ENCODE measurements at regions not wholly inside any gene's neighbourhood (a gene's known extent, or its start where the extent isn't known, plus 50 kb on each side); places are given as distances from the start of the nearest gene placed in this dataset.

DNA sequence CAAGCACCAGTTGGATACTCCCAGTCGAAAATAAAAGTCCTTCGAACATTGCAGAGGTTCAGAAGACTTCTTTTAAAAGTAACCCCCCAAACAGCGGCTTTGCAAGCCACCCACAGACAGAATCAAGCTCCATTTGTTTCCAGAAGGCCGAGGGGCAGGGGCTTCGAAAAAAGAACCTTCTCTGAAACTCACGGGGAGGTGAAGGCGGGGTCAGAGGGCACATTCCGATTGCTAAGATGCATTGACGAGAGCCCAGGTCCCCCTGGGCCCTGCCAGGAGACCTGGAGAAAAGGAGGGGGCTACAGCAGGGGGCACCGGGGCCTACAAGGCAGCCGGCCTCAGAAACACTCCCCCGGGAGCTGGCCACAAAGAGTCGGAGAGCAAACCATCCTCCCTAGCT is 306.8 kb downstream of the MN1 start:
- TF ChIP-seq, protein P1, sequence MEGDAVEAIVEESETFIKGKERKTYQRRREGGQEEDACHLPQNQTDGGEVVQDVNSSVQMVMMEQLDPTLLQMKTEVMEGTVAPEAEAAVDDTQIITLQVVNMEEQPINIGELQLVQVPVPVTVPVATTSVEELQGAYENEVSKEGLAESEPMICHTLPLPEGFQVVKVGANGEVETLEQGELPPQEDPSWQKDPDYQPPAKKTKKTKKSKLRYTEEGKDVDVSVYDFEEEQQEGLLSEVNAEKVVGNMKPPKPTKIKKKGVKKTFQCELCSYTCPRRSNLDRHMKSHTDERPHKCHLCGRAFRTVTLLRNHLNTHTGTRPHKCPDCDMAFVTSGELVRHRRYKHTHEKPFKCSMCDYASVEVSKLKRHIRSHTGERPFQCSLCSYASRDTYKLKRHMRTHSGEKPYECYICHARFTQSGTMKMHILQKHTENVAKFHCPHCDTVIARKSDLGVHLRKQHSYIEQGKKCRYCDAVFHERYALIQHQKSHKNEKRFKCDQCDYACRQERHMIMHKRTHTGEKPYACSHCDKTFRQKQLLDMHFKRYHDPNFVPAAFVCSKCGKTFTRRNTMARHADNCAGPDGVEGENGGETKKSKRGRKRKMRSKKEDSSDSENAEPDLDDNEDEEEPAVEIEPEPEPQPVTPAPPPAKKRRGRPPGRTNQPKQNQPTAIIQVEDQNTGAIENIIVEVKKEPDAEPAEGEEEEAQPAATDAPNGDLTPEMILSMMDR (IDR thresholded peaks at IDR 0.05; ENCODE audit: low read length), result no peak
- no peak for TF ChIP-seq EZH2 (IDR thresholded peaks at IDR 0.05; ENCODE audit: borderline replicate concordance, low read length)

Data from OCI-LY1 (cell line).